ENCODE measurements at regions not wholly inside any gene's neighbourhood (a gene's known extent, or its start where the extent isn't known, plus 50 kb on each side); places are given as distances from the start of the nearest gene placed in this dataset.
"Not testable (repeated sequence)": the region's sequence is repeated elsewhere in the genome, so short reads cannot be mapped to it uniquely, and the experiment has no call there.

DNA sequence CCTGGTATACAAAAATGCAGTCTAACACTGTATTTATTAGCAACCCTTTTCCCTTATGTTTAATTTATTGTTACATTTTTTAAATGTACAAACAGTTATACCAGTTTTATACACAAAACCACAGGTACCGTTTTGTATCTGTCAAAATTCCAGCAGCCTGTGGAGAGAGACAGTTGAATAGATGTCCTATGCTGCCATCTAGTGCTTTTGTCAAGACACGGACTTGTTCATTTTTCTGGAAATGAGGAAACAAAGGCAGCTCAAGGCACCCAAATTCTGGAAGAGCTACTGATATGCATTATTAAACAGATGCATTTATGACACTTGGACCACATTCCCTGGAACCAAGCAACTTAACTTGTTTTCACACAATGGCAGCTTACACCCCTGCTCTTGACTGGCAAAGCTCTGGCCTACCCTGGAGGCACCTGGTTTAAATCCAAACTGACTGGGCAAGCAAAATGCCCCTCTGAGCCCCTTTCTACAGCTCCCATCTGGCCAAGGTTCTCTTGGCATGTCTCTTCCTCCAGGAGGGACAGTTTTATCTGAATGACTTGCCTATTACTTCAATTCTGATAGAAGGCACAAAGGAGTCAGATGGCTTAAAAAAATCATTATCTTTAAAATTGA is 286.9 kb upstream of the PRKD1 start:
- in situ Hi-C loops (cut with HindIII; ENCODE audit: low sequenced_read_pairs): loop anchor here (5.0 kb wide), 1 partner anchor 58 kb away; no protein-coding TSS in a partner anchor

DNA sequence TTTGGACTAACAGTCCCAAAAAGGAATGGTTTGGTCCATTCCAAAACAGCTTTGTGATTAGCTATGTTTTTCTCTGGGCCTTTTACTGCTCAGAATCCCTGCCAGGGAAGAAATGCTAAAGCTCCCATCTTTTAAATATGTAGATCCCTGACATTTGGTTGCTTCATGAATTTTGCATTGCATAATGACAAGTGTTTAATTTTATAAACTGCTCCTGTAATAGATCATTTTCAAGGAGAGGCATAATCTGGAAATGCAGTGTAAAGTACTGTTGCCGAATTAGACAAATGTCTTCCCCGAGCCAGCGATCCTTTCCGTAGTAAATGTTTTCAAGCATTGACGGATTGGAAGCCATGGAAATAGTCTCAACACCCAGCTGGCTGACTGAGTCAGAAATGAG is 291.3 kb upstream of the PRKD1 start:
- in situ Hi-C loops (cut with HindIII; ENCODE audit: low sequenced_read_pairs): loop anchor here (5.0 kb wide), 1 partner anchor 53 kb away; no protein-coding TSS in a partner anchor

DNA sequence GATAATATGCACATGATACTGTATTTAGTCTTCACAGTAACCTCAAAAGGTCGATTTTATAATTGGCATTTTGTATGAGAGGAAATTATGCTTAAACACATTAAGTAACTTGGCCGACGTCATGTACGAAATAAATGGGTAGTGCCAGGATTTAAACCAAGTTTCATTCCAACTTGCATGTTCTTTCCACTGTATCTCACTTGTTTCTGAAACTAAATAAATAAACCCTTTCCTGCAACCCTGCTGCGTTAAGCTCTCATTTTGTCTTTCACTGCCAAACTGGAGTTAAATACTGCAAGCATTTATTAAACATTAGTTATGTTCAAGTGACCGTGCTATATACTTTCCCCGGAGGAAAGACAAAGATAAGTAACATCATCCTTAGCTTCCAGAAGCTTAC is 293.9 kb upstream of the PRKD1 start:
- in situ Hi-C loops (cut with HindIII; ENCODE audit: low sequenced_read_pairs): no loop called here

DNA sequence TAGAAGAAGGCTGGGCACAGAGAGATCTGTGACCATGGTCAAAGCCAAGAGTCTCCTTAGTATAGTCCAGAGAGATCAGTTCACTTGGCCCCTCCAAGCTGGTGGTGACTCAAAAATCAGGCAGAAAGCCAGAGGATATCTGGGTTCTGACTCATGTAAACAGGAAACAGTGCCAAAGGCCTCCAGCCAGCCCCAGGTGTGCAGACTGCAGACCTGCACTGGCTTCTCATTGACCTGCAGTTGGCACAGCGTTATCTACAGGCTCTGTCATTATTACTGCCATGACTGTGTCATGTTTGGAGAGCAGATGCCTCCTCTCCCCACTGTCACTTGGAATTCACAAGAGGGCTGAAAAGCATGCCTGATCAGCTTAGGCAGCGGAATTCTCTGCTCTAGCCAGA is 295.7 kb upstream of the PRKD1 start:
- in situ Hi-C loops (cut with HindIII; ENCODE audit: low sequenced_read_pairs): no loop called here

DNA sequence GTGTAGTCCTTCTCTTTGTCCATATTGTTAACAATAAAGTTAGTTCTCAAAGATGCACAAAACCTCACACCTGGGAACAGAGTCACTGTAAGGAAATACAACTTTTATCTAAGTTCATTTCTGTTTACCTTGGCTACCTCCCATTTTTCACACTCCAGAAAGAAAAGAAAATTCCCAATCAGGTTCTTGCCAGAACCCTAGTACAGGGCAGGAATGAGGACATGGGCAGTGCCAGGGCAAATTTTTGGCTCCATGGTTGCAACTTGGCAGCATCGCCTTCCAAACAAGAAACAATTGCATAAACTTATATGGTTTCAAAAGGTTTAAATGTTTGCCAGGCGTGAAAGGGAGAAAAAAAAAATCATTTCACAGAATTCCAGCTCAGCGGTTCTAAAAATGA is 296.3 kb upstream of the PRKD1 start:
- in situ Hi-C loops (cut with HindIII; ENCODE audit: low sequenced_read_pairs): no loop called here

DNA sequence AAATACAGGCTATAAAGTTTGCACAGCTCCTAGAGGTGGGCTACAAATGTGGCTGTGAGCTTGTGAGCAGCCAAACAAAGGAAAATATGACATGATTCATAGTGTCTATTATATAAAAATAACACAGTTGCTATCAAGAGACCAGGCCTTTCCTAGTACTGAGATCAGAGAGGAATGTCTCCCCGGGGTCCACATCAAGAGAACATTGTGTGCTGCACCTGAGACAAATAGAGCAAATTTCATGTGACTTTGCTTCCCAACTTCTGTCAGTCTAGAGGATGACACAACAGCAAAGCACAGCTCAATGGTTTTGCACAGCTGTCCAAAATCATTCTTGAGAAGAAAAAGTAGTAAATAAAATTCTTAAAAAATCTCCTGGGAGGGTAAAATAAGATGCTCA is 297.5 kb upstream of the PRKD1 start:
- in situ Hi-C loops (cut with HindIII; ENCODE audit: low sequenced_read_pairs): no loop called here

DNA sequence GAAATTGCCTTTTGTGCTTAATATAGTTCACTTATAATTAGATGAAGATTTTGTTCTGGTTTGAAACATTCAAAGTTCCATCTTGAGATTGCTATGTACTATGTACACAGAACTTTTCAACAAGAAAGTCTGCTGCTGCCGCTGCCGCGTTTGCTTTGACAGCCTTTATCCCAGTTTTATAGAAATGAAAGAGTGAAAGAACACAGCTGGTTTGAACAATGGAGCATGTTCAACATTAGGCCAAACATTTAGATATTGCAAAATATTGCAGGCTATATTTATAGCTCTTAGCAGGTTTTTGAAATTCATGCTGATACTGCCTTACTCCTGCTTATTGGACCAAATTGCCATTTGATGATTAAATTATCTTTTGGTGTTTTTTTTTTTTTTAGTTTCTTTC is 299.8 kb upstream of the PRKD1 start:
- in situ Hi-C loops (cut with HindIII; ENCODE audit: low sequenced_read_pairs): no loop called here

DNA sequence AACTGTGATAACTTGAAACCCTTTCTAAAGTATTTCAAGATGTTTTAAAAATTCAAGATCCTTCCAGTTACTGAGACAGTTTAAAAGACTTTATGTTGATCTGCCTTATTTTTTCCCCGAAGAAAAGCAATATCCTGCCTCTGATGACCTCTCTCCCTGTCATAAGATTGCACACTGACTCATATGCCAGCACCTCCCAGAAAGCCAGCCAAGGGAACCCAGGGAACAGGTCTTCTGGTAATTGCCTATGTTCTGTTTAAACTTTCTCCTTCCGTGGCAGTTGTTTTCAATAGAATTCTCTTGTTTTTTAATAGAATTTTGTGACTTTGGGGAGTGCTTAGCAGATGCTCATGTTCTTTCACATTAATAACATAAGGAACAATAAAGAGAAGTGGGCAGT is 300.2 kb upstream of the PRKD1 start:
- in situ Hi-C loops (cut with HindIII; ENCODE audit: low sequenced_read_pairs): no loop called here

DNA sequence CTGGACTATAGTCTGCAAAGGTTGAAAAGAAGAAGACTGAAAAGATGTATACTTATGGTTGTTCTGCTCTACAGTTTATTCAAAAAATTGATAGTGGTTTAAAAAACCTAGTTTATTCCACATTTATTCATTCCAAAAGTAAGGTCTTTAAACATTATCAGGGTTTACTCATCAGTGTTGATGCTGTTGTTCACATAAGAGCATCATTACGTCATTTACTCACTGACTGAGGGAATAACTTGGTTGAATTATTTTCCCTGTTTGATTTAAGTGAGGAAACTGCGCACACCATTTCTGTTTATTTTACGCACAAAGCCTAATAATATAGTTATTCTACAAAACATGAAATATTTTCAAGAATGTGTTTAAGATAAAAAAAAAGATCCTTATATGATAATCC is 303.1 kb upstream of the PRKD1 start:
- in situ Hi-C loops (cut with HindIII; ENCODE audit: low sequenced_read_pairs): no loop called here

DNA sequence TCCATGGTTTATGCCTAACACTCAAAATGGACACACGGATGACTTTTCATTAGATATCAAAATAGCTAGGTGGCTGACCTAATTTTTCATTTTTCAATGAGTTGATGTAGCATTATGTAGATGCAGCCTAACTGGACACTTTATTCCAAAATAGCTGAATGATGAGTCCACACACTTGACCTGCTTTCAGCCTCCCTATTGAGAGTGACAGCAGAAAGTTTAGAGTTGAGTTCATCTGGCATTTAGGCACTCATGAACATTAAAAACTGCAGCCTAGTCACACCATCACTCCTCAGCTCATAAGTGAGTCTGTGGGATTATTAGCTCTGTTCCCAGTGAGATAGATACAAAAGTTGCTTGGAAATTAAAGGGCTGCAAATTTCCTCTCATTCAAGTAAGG is 307.3 kb upstream of the PRKD1 start:
- in situ Hi-C loops (cut with HindIII; ENCODE audit: low sequenced_read_pairs): no loop called here

DNA sequence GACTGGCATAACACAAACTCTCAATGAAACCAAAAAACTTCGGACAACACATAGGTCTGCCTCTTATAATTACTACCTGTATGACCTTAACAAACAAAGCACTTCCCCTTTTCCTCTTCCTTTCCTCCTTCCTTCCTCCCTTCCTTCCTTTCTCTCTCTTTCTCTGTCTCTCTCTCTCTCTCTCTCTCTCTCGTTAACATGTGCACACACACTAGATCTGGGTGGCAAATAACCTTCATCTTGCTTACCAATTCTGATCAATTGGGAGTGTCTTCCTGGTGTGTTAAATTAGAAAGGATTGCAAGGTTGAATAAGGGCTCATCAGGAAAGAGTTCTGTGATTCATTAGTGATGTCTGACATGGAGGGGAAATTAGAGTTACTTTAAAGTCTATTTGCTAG is 307.8 kb upstream of the PRKD1 start:
- in situ Hi-C loops (cut with HindIII; ENCODE audit: low sequenced_read_pairs): no loop called here

DNA sequence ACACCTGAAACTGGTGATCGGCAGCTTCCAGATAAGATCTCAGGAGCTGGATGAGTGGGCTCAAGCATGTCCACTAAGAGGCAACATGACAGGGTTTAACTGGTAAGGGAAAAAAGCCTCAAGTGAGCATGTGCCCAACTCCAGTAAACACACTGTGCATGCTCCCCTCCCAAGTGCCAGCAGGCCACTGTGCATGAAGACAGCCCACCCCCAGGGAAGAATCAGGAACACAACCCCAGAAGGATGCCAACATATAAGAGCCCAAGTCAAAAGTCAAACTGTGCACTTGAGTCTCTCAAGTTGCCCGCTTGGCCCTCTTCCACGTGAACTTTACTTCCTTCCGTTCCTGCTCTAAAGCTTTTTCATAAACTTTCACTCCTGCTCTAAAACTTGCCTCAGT is 311.3 kb upstream of the PRKD1 start:
- in situ Hi-C loops (cut with HindIII; ENCODE audit: low sequenced_read_pairs): no loop called here

DNA sequence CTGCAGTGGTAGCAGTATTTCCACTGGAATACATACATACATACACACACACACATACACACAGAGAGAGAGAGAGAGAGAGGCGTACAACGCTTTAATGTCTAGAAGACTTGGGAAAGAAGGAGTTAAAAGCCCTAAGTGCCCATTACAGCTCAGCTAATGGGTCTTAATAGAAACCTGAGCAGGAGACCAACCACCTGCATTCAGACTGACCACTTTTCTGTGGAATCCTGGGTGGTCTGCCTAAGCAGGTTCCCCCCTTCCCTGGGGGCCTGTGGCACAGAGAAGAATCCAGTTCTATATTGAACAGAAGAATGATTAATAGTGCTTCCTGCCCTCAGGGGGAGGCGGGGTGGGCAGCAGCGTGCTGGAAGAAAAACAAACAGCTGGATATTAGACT is 312.4 kb upstream of the PRKD1 start:
- in situ Hi-C loops (cut with HindIII; ENCODE audit: low sequenced_read_pairs): no loop called here

DNA sequence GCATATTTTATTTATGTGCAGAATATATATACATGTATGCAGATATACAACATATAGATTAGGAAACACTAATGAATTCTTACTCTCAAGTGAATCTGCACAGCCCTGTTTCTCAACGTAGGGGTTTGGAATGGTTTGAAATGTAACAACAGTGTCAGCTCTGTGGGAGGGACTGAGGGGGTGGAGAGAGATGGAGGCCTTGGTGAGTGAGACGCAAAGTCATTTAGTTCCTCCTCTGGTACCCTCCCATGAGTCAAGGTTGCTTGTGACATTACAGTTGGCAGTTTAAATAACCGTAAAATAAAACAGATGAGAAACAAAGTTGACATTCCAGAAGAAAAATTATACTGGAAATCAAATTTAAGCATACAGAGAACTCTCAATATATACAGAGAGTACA is 313.0 kb upstream of the PRKD1 start:
- in situ Hi-C loops (cut with HindIII; ENCODE audit: low sequenced_read_pairs): no loop called here

DNA sequence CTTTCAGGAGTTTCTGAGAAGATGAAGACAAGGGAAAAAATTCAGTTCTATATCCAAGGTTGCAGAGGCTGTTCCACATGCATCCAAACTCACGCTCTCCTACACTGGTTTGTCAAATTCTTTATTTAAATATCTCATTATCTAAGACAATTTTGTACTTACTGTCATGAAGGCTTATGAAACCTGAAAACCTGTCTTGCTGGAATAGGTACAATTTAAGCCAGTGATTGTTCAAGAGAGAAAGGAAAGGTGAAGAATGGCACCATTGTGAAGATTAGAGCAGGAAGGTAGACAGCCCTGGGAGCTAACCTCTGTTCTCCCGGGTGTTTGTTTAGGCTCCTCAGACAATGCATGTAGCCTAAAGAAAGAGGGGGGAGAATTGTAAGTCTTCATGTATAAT is 315.1 kb upstream of the PRKD1 start:
- in situ Hi-C loops (cut with HindIII; ENCODE audit: low sequenced_read_pairs): no loop called here

DNA sequence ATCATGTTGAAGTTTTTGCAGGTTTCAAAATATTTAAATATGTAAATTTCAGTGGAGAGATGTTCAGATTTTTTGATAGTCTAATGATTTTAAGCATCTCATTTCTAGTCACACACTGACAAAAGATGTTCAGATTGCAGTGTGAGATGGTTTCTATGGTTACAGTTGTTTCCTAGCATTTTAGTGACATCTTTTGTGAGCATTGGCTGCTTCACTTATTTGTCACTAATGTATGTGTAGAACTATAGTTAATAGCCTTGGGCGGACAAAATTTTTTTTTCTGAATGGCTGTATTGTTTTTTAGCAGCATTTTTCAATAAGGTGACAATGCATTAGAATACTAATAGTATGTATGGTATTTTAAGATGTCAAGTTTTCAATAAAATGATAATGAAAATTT is 315.6 kb upstream of the PRKD1 start:
- in situ Hi-C loops (cut with HindIII; ENCODE audit: low sequenced_read_pairs): no loop called here

DNA sequence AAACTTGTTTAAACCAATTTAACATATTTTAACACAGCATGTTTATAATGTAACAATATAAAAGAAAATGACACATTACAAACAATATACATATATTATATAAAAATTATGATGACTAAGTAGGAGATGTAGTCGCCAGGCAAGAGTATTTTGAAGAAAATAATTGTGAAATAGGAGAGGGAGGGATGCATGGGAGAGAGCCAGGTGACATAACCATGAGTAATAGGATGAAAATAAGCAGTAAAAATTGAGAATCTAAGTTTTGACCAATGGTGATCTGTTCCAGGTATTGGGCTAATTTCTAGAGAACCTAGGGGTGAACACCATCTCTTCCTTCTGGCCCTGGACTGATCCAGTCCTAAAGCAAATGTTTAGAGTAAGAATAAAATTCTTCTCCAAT is 315.2 kb upstream of the G2E3 start:
- in situ Hi-C loops (cut with HindIII; ENCODE audit: low sequenced_read_pairs): no loop called here

DNA sequence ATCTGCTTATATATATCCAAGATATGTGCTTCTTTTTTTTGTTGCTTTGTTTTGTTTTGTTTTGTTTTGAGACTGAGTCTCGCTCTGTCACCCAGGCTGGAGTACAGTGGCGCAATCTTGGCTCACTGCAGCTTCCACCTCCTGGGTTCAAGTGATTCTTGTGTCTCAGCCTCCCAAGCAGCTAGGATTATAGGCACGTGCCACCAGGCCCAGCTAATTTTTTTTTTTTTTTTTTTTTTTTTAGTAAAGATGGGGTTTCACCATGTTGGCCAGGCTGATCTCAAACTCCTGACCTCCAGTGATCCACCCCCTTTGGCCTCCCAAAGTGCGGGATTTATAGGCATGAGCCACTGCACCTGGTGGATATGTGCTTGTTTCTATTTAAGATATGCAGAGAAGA is 314.6 kb upstream of the G2E3 start:
- in situ Hi-C loops (cut with HindIII; ENCODE audit: low sequenced_read_pairs): not testable (repeated sequence)

DNA sequence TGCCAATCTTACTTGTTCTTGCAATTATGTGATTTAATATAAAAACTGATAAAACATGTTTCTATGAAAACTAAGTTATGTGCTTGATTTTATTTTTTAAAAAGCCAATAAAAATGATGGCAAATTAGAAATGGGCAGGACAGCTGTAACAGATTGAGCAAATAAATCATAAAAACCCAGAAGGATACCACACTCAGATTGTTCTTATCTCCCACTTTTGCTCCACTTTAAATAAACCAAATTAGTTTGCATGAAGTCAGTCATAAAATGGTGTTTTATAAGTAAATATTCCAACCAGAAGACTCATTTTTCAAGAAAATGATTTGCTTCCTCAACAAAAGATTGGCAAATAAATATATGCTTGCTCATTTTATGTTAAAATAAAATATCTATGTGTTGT is 307.9 kb upstream of the G2E3 start:
- in situ Hi-C loops (cut with HindIII; ENCODE audit: low sequenced_read_pairs): no loop called here

DNA sequence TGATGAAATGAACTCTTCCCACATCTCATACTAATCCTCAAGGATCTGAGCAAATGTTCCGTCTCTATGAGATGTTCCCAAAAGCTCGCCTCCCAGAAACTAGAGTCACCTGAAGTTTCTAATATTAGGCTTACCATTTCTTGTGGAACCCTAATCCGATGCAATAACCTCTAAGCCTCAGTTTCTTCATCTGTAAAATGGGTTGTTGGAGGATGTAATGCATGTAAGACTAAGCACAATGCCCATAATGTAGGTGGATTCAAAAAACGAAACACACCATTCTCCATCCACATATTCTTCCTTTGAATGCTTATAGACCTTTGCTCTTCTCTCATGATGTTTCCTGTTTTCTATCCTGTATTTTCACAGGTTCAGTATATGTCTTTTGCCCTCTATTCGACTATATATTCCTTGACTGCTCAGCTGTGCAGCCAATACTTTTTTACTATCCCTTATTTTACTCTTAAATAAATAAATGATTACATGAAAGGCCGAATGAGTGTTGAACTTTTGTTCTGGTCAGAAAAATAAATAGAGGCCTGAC is 307.3 kb upstream of the G2E3 start:
- in situ Hi-C loops (cut with HindIII; ENCODE audit: low sequenced_read_pairs): no loop called here

DNA sequence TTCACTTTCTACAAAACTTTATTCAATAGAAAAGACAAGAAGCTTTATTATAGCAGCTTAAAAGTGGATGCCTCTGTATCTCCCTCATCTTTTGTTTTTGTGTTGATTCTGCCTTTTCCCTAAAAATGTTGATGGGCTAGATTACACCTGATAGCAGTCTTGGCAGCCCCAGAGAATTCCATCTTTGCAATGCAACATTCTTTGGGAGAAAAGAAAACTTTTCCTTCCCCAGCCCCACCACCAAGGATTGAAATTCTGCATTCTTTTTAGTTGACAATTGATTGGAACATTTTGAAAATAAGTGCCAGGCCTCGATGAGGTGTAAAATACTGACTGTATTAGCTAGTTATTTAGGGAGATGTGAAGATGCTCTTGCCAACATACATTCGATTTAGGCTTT is 306.8 kb upstream of the G2E3 start:
- in situ Hi-C loops (cut with HindIII; ENCODE audit: low sequenced_read_pairs): no loop called here

DNA sequence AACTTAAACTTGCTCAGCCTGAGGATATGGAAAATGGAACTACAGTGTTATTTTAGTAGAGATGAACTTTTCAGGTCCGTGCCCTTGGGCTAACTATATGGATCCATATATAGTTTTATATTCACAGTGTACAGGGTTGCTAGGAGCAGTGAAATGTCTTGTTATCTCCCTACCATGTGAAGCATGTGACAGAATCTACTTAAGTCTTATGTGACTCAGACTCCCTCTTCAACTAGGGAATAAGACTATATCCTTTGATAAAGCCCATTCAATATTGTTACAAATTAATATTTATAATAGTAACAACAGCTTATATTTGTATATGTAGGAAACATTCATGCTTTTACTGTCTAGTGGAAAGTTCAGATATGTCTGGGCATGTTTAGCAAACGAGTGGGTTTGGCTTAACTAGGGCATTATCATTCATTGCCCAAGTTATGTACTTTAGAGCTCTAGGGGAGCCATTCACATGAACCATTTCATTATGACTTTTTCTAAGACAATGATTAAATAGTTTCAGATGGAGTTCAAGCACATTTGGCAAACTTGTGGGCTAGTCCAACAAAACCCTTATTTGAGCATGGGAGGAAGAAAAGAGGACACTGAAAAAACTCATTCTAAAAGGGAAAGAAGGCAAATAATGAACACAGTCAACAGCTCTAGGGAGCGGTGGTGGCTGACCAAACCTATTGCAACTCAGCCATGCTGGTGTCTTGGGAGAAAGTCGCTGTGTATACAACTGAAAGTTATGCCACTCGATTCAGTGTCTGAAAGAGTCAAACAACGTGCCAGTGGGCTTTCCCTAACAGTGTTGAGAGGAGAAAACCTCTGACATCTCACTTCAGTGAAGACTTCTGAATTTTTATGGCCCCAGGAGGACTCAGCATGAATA is 305.9 kb upstream of the G2E3 start:
- in situ Hi-C loops (cut with HindIII; ENCODE audit: low sequenced_read_pairs): no loop called here
